Hematopoietic multipotent progenitor cell treated with erythropoietin and hydrocortisone succinate and interleukin-3 and kit ligand, for 4 days (in vitro differentiated cells): ENCODE measurements at regions not wholly inside any gene's neighbourhood (a gene's known extent, or its start where the extent isn't known, plus 50 kb on each side); places are given as distances from the start of the nearest gene placed in this dataset.
A peak's percentile ranks its signal among the peaks of the same experiment; 100 is the strongest.

Source experiments
- DNase-seq: peaks from one replicate; pipeline ENCODE4 v3.0.0-alpha.2; 2015

DNA sequence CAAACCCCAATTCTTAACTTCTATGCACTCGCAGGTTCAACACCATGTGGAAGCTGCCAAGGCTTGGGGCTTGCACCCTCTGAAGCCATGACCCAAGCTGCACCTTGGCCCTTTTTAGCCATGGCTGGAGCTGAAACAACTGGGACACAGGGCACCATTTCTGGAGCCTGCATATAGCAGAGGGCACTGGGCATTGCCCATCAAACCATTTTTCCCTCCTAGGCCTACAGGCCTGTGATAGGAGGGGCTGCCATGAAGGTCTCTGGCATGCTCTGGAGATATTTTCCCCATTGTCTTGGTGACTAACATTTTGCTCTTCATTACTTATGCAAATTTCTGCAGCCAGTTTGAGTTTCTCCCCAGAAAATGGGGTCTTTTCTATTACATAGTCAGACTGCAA lies 484.7 kb downstream of the EPHA7 start:
- no peak for DNase-seq

DNA sequence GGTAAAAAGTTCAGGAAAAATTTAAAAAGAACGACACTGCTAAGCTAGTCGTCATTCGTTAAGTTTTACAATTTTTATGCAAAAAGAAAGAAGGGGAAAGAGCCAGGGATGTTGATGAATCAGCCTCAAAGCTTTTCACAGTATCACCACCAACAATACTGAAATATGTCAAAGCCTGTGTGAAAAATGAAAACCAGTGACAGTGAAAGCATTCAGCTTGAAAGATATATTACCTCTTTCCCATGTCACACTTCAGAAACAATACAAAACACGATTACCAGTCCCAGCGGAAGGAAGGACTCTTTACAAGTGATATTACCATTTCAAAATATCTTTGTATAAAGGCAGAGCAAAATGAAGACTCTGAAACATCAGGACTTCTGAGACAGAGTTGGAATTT lies 489.2 kb downstream of the EPHA7 start:
- DNase-seq: no peak

- DNase-seq: no peak
Measured at GRCh38 chr6:92922216-92922806, 497.0 kb downstream of the EPHA7 start.

DNA sequence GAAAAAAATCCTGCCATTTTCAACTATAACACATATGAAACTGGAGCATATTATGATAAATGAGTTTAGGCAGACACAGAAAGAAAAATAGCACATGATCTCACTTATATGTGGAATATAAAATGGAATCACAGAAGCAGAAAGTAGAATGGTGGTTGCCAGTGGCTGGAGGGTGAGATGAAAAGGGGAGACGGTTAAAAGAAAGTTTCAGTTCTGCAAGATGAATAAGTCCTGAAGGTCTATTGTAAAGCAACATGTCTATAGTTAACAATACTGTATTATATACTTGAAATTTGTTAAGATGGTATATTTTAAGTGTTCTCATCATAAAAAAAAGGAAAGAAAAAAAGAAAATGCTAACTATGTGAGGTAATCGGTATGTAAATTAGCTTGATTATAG lies 503.9 kb downstream of the EPHA7 start:
- DNase-seq: no peak

GRCh38 chr6:92911301-92911700 lies 508.1 kb downstream of the EPHA7 start:
- no peak for DNase-seq

GRCh38 chr6:92910646-92911045 lies 508.7 kb downstream of the EPHA7 start:
- no peak for DNase-seq

GRCh38 chr6:92906385-92906784 lies 513.0 kb downstream of the EPHA7 start:
- no peak for DNase-seq

GRCh38 chr6:92893741-92894140 lies 525.6 kb downstream of the EPHA7 start:
- DNase-seq: no peak

DNA sequence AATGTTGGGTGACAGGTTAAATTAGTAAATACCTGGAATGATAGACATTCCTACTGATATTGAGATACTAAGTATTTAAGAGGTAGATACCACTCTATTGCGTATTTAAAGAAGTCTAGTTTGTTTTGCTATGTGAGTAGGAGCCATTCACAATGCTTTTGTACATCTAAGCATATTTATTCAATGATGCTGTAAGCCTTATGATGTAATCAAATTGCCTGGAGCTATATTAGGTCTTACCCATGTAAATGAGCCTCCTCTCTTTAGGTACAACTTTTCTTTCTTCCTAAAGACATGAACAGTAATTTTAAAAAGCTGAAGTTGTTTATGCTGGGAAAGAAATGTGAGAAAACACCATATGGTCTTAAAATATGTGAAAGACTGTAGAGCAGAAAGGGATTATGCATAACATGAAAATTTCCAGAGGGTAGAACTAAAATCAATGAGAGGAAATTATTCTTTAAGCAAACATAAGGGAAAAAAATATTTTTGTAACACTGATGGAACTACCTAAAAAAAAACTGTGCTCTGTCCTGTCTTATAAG lies 526.7 kb downstream of the EPHA7 start:
- no peak for DNase-seq

- DNase-seq: no peak
Measured at GRCh38 chr6:92888316-92888715, 531.0 kb downstream of the EPHA7 start.

GRCh38 chr6:92887871-92888270 lies 531.5 kb downstream of the EPHA7 start:
- no peak for DNase-seq

DNA sequence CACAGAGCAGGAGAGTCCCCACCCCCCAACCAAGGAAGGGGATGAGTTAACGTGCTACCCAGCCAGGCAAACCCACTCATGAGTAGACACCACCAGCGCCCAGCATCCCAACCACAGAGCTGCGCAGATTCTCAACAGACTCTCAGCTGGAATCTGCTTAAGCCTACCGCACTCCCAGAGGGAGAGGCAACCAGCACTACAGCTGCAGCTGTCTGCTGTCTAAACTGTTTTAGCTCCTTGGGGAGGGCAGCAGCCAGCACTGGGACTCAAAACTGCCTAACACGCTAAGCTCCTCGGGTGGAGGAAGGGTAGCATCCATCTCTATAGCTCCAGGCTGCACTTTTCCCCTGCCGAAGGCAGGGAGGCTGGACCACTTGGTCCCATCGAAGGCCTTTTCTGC lies 539.8 kb downstream of the EPHA7 start:
- DNase-seq: no peak

DNA sequence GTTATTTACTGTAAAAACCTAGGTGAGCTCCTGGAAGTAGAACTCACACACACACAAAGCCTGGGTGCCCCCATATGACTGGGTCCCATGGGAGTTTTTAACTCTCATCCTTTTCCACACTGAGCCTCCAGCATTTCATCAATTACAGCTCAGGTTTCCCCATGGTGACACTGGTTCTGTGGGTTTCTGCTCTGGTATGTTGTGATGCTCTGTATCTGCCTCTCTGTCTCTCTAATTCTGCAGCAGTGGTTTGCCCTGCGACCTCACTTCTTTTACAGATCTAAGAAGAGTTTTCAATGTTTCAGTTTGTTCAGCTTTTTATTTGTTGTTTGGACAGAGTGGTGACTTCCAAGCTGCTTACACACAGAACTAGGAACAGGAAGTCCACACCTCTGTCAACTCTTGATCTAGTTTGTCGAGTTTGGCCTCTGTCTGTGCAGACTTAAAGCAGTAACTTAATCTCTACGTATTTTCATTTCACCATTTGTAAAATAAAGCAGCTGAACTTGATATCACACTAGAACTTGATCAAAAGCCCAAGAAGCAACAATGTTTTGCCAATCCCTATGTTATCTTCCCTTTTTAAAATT lies 554.3 kb downstream of the EPHA7 start:
- no peak for DNase-seq

DNA sequence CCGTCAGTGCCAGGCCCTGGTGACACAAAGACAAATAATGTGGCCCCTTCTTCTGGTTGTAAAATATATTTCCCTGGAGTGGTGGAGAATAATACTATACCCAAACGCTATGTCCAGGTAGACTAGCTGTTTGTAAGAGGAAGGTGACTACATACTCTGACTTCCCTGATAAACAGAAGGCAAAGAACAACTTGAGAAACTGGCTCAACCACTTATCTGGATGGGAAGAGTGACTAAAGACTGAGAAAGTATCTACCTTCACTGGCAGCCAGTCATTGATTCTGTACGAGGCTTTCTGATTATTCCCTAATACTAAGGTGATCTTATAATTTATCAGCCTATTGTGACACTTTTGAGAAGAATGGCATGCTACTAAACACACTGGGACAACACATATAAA lies 569.7 kb downstream of the EPHA7 start:
- no peak for DNase-seq

GRCh38 chr6:92848901-92849300 lies 570.5 kb downstream of the EPHA7 start:
- DNase-seq: no peak

DNA sequence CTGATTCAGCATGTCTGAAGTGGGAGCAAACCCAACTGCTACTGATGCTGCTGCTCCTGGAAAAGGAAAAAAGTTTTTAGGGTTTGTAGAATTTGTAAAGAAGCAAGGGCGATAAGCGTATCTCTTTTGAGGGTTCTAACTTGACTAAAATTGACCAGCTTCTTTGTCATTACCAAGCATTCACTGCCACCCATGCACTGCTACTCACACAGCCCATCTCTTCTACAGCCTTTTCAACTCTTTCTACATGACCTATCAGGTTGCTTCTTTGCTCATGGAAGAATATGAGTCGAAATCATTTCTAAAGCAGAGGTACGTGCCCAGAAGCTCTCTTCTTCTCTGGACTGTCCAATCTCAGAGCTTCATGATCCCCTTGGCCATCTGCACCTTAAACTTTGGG lies 570.9 kb downstream of the EPHA7 start:
- DNase-seq: no peak

DNA sequence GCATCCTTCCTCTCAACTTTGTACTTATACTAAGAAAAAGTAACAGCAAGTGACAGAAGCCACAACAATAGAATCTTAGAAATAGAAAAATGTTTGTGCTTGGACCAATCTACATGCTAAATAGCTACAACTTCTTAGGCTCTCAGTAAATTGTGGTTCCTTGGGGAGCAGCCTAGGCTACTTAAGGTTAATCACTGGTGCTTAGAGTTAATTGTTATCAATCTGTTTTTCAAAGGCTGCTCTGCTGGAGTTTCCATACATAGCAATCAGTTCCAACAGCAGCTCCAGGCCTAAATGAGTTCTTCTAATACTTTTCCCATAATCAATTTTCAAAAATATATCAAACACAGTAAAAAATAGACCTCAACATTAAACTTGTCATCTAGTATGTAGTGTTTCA lies 571.4 kb downstream of the EPHA7 start:
- DNase-seq: no peak

DNA sequence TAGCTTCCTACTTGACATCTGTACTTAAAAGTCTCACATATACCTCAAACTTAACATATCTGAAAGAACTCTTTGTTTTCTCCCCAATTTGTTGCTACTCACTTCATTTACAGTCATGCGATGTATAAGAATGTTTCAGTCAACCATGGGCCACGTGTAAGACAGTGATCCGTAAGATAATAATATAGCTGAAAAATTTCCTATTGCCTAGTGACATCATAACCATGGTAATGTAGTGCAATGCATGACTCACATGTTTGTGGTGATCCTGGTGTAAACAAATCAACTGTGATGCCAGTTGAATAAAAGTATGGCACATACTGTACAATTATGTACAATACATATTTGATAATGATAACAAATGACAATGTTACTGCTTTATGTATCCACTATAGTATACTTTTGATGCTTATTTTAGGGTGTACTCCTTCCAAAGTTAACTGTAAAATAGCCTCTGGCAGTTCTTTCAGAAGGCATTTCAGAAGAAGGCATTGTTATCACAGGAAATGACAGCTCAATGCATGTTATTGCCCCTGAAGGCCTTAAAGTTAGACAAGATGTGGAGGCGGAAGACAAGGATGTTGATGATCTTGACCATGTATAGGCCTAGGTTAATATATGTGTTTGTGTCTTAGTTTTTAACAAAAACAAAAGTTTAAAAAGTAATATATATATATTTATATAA lies 579.0 kb downstream of the EPHA7 start:
- no peak for DNase-seq

- DNase-seq: no peak
Measured at GRCh38 chr6:92828788-92829187, 590.6 kb downstream of the EPHA7 start.

GRCh38 chr6:92827104-92827503 lies 592.3 kb downstream of the EPHA7 start:
- DNase-seq: no peak

- no peak for DNase-seq
Measured at GRCh38 chr6:92826633-92827032, 592.7 kb downstream of the EPHA7 start.

GRCh38 chr6:92822222-92822621 lies 597.1 kb downstream of the EPHA7 start:
- DNase-seq: no peak

- no peak for DNase-seq
Measured at GRCh38 chr6:92820601-92821000, 598.8 kb downstream of the EPHA7 start.

DNA sequence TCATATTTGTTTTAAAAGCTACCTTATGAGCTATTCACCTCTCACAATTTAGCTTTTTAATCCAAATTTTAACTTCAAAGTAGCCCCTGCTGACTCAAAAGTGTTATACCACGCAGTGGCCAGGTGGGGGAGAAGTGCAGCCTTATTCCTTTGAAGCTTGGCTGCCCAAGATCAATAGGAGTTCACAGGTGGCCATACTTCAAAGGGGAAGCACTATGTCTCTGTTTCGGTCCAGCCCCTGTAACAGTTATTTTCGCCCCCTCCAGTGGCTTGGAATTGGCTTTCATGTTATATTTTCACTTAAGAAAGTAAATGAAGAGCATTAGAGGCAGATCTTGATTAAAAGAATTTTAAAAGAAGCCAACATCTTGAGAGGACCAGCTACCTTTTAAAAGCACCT lies 608.4 kb downstream of the EPHA7 start:
- peak; percentile 59 for DNase-seq
